ENCODE measurements at regions not wholly inside any gene's neighbourhood (a gene's known extent, or its start where the extent isn't known, plus 50 kb on each side); places are given as distances from the start of the nearest gene placed in this dataset.

DNA sequence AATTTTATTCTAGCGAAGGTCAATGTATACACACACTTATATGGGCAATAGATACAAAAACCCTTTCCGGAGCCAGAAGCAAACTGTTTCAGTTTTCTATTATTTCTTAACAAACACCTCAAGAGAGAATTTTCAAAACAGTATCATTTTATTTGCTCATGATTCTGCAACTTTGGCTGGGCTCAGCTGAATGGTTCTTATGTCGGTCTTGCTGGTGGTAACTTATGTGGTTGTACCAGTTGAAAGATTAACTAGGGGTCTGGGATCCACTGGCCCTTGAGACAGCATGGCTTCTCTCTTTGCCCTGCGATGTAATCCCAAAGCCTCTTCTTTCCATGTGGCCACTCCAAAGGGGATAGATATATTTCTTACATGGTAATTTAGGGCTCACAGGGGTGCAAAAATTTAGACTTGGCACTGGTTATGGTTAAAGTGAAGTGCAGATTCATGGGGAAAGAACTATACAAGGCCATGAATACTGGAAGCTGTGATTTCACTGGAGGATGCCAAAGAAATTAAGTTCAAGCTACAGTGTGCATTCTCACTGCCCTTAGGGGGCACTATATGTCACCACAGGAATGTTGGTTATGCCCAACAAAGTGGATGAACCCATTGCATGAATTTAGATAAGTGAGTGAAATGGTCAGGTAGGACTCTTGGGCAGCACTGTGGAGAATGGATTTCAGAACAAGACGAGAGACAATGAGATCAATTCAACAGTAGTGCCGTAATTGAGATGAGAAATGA lies 94.3 kb upstream of the NAV3 start:
- no peak for DNase-seq
- Mint-ChIP-seq H3K36me3 (ENCODE audit: insufficient read depth) (no peaks in the 10 kb centered on the region), H3K27me3 (ENCODE audit: low read depth) (no peaks in the 10 kb centered on the region), H3K4me1 (ENCODE audit: low read depth) (no peaks in the 10 kb centered on the region), H3K4me3 (no peak overlapping the region), H3K9me3 (peaks cover 18% of the 10 kb centered on the region)
- no peak for ATAC-seq

- Mint-ChIP-seq H3K27me3 (ENCODE audit: low read depth) (no peaks in the 10 kb centered on the region), H3K9me3 (peaks cover 14% of the 10 kb centered on the region), H3K4me1 (ENCODE audit: low read depth) (no peaks in the 10 kb centered on the region), H3K36me3 (ENCODE audit: insufficient read depth) (no peaks in the 10 kb centered on the region), H3K4me3 (no peak overlapping the region)
- no peak for DNase-seq
- ATAC-seq, result no peak
These were observed 96.3 kb upstream of the NAV3 start for GRCh38 chr12:77734214-77734883.

DNA sequence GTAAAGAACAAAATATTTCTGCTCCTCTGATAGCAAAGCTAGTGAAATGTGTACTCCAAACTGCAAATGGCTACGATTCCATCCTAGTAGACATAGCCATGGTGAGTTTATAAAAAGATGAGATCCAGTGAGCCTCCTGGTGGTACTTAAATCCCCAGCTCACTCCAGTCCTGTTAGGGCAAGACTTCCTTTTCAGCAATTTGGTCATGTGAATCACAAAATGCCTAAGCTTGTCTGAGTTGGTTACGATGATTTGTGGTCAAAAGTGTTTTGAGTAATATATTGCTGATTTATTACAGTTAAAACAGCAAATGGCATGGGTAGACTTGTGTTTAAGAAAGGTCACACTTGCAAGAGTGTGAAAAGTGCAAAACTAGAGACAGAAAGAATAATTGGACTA lies 102.7 kb upstream of the NAV3 start:
- DNase-seq, result no peak
- no peaks in the 10 kb centered on the region for H3K36me3 Mint-ChIP-seq (ENCODE audit: insufficient read depth)
- H3K9me3 Mint-ChIP-seq, result peaks cover 9% of the 10 kb centered on the region

DNA sequence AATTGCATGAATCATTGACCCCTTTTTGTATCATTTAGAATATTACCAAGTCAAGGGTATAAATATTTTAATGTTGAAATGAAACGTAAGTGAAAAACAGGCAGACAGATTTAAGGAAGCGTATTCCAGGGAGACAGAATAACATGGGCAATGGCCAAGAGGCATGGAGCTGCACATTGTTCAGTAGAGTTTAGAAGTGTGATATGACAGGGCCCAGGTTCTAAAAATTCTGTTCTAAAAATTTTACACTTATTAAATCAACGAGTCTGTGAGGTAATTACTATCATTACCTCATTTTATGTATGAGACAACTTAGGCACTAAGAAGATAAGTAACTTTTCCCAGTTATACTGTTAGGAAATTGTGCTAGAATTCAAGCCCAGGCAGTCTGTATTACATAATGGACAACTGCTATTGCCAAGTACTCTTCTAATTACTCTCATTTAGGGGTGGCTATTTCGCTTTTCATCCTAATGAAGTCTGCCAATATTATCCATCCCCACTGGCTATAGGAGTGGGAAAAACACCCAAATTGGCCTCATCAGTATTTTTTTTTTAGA lies 103.2 kb upstream of the NAV3 start:
- H3K27me3 Mint-ChIP-seq (ENCODE audit: low read depth), result no peaks in the 10 kb centered on the region
- no peak for DNase-seq
- ATAC-seq, result no peak
- no peak overlapping the region for H3K4me3 Mint-ChIP-seq
- no peaks in the 10 kb centered on the region for H3K36me3 Mint-ChIP-seq (ENCODE audit: insufficient read depth)
- peaks cover 11% of the 10 kb centered on the region for H3K9me3 Mint-ChIP-seq
- no peaks in the 10 kb centered on the region for H3K4me1 Mint-ChIP-seq (ENCODE audit: low read depth)

More for the DNA sequence above, 102.7 kb upstream of the NAV3 start:
- no peak for ATAC-seq
- H3K4me1 Mint-ChIP-seq (ENCODE audit: low read depth), result no peaks in the 10 kb centered on the region
- no peak overlapping the region for H3K4me3 Mint-ChIP-seq
- H3K27me3 Mint-ChIP-seq (ENCODE audit: low read depth), result no peaks in the 10 kb centered on the region

- Mint-ChIP-seq H3K36me3 (ENCODE audit: insufficient read depth) (no peaks in the 10 kb centered on the region), H3K4me3 (no peak overlapping the region), H3K9me3 (peaks cover 11% of the 10 kb centered on the region), H3K27me3 (ENCODE audit: low read depth) (no peaks in the 10 kb centered on the region), H3K4me1 (ENCODE audit: low read depth) (no peaks in the 10 kb centered on the region)
- no peak for ATAC-seq
- no peak for DNase-seq
These were observed 105.1 kb upstream of the NAV3 start for GRCh38 chr12:77725611-77726010.

GRCh38 chr12:77724367-77724957 lies 106.2 kb upstream of the NAV3 start:
- H3K4me1 Mint-ChIP-seq (ENCODE audit: low read depth), result no peaks in the 10 kb centered on the region
- H3K9me3 Mint-ChIP-seq, result peaks cover 12% of the 10 kb centered on the region
- ATAC-seq, result no peak
- H3K4me3 Mint-ChIP-seq, result no peak overlapping the region
- DNase-seq, result no peak
- H3K36me3 Mint-ChIP-seq (ENCODE audit: insufficient read depth), result no peaks in the 10 kb centered on the region
- no peaks in the 10 kb centered on the region for H3K27me3 Mint-ChIP-seq (ENCODE audit: low read depth)

DNA sequence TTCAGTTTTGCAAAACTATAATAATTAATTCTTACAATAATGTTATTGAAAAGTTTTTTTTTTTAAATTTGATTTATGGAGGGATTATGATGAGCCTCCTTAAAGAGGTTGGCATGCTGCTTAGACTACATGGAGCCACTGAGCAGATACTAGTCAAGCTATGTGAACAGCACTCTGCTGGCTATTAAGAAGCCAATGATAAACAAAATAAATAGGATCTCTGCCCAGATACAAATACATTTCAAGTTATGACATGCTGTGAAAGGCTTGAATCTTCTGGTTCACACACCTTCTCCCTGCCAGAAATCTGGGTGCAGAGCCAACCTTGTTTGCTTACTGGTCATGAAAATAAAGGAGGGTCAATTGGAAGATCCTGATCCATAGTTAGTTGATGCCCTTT lies 107.4 kb upstream of the NAV3 start:
- H3K4me3 Mint-ChIP-seq, result no peak overlapping the region
- no peaks in the 10 kb centered on the region for H3K27me3 Mint-ChIP-seq (ENCODE audit: low read depth)
- DNase-seq, result no peak
- peaks cover 18% of the 10 kb centered on the region for H3K9me3 Mint-ChIP-seq
- ATAC-seq, result no peak
- no peaks in the 10 kb centered on the region for H3K36me3 Mint-ChIP-seq (ENCODE audit: insufficient read depth)
- H3K4me1 Mint-ChIP-seq (ENCODE audit: low read depth), result no peaks in the 10 kb centered on the region

DNA sequence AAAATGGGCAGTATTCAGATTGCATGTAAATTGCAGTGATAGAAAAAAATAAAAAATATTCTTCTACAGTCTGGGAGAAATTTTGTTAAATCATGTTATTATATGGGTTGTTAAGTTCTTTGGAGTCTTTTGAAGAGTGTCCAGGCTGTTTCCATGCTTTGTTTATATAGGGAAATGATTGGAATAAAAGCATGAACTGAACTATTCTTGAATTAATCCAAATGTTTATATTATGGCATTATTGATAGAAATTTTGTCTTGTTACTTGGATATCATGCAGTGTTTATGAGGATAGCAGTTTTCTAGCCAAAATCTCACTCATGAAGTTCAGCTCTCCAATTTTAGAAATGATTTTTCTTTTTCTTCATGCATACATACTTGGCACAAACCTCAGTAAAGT lies 108.2 kb upstream of the NAV3 start:
- Mint-ChIP-seq H3K4me1 (ENCODE audit: low read depth) (no peaks in the 10 kb centered on the region), H3K27me3 (ENCODE audit: low read depth) (no peaks in the 10 kb centered on the region)

DNA sequence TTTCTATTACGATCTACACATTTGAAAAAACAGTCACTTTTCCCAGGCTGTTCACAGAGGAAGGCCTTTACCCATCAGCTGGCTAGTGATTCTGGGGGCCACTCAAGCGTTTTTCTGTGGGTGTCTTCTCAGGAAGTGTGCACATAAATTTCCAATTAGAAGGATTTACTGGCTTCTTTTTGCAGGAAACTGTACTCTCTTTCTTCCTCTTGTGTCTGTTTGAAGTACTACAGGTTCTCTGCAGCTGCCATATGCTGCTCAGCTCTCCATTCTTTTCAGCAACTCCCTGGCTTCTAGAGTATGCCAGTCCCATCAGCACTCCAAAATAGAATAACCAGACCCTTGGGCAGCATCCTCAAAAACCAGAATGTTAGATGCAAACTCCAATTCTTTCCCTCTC lies 110.4 kb upstream of the NAV3 start:
- Mint-ChIP-seq H3K9me3 (peaks cover 9% of the 10 kb centered on the region), H3K4me1 (ENCODE audit: low read depth) (no peaks in the 10 kb centered on the region), H3K4me3 (no peak overlapping the region), H3K27me3 (ENCODE audit: low read depth) (no peaks in the 10 kb centered on the region), H3K36me3 (ENCODE audit: insufficient read depth) (no peaks in the 10 kb centered on the region)
- ATAC-seq, result no peak
- DNase-seq, result no peak

More for the DNA sequence above, 108.2 kb upstream of the NAV3 start:
- peaks cover 18% of the 10 kb centered on the region for H3K9me3 Mint-ChIP-seq
- no peaks in the 10 kb centered on the region for H3K36me3 Mint-ChIP-seq (ENCODE audit: insufficient read depth)
- ATAC-seq, result no peak
- H3K4me3 Mint-ChIP-seq, result no peak overlapping the region
- DNase-seq, result no peak

- ATAC-seq (no peak), DNase-seq (no peak)
- no peaks in the 10 kb centered on the region for H3K36me3 Mint-ChIP-seq (ENCODE audit: insufficient read depth)
- H3K9me3 Mint-ChIP-seq, result peaks cover 12% of the 10 kb centered on the region
- no peaks in the 10 kb centered on the region for H3K27me3 Mint-ChIP-seq (ENCODE audit: low read depth)
- H3K4me3 Mint-ChIP-seq, result no peak overlapping the region
- no peaks in the 10 kb centered on the region for H3K4me1 Mint-ChIP-seq (ENCODE audit: low read depth)
These were observed 120.5 kb upstream of the NAV3 start for GRCh38 chr12:77710209-77710608.

DNA sequence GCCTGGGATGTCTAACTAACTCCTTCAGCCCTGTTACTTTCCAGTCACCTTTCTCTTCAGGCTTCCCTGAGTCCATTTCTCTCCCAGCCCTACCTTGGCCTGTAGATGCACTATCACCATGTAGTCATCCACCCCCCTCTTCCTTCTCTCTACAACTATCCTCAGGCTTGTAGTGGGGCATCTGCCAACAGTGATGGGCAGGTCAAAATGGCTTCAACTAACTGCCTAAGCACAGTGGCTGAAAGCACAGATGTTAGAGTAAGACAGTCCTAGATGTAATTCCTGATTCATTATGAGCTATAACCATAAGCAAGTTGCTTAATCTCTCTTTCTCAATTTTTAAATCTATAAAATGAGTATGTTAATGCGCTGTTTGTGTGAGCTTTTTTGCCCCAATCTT lies 133.6 kb upstream of the NAV3 start:
- Mint-ChIP-seq H3K4me1 (ENCODE audit: low read depth) (no peaks in the 10 kb centered on the region), H3K36me3 (ENCODE audit: insufficient read depth) (no peaks in the 10 kb centered on the region), H3K27me3 (ENCODE audit: low read depth) (no peaks in the 10 kb centered on the region), H3K4me3 (no peak overlapping the region), H3K9me3 (peaks cover 13% of the 10 kb centered on the region)
- DNase-seq (no peak), ATAC-seq (no peak)

- no peak for ATAC-seq
- H3K27me3 Mint-ChIP-seq (ENCODE audit: low read depth), result no peaks in the 10 kb centered on the region
- H3K36me3 Mint-ChIP-seq (ENCODE audit: insufficient read depth), result no peaks in the 10 kb centered on the region
- no peak overlapping the region for H3K4me3 Mint-ChIP-seq
- no peak for DNase-seq
- H3K4me1 Mint-ChIP-seq (ENCODE audit: low read depth), result no peaks in the 10 kb centered on the region
- H3K9me3 Mint-ChIP-seq, result peaks cover 11% of the 10 kb centered on the region
These were observed 134.5 kb upstream of the NAV3 start for GRCh38 chr12:77696183-77696582.

GRCh38 chr12:77689510-77690086 lies 141.1 kb upstream of the NAV3 start:
- Mint-ChIP-seq H3K4me1 (ENCODE audit: low read depth) (no peaks in the 10 kb centered on the region), H3K4me3 (no peak overlapping the region), H3K36me3 (ENCODE audit: insufficient read depth) (no peaks in the 10 kb centered on the region), H3K9me3 (peaks cover 3% of the 10 kb centered on the region), H3K27me3 (ENCODE audit: low read depth) (no peaks in the 10 kb centered on the region)
- DNase-seq, result no peak
- ATAC-seq, result no peak

DNA sequence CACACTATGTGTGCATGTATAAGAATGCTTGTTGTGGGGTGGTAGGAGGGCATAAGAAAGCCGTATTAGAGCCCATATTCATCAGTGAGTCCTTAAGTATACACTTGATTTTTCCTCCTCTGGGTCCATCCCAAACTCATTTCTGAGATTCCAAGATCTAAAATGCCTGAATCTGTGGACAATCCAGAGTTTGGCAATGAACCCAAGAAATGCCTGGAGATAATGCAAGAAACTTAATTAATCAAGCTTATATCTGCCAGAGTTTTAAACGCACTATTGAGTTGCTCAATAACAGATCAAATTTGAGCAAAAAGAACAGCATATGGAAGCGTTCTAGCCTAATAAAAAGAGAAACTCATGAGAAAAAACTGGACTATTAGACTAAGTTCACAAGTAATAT lies 143.4 kb upstream of the NAV3 start:
- Mint-ChIP-seq H3K27me3 (ENCODE audit: low read depth) (no peaks in the 10 kb centered on the region), H3K9me3 (peaks cover under 1% of the 10 kb centered on the region), H3K36me3 (ENCODE audit: insufficient read depth) (no peaks in the 10 kb centered on the region), H3K4me1 (ENCODE audit: low read depth) (no peaks in the 10 kb centered on the region), H3K4me3 (no peak overlapping the region)
- ATAC-seq (no peak), DNase-seq (no peak)
